Inflammatory macrophage treated with lipopolysaccharide for 1 hour (primary cell): ENCODE measurements at regions not wholly inside any gene's neighbourhood (a gene's known extent, or its start where the extent isn't known, plus 50 kb on each side); places are given as distances from the start of the nearest gene placed in this dataset.
A peak's percentile ranks its signal among the peaks of the same experiment; 100 is the strongest.

Experiments used
- DNase-seq, 2 donors: peaks; one replicate each; pipeline ENCODE4 v3.0.0-alpha.2; 2020 to 2022

DNA sequence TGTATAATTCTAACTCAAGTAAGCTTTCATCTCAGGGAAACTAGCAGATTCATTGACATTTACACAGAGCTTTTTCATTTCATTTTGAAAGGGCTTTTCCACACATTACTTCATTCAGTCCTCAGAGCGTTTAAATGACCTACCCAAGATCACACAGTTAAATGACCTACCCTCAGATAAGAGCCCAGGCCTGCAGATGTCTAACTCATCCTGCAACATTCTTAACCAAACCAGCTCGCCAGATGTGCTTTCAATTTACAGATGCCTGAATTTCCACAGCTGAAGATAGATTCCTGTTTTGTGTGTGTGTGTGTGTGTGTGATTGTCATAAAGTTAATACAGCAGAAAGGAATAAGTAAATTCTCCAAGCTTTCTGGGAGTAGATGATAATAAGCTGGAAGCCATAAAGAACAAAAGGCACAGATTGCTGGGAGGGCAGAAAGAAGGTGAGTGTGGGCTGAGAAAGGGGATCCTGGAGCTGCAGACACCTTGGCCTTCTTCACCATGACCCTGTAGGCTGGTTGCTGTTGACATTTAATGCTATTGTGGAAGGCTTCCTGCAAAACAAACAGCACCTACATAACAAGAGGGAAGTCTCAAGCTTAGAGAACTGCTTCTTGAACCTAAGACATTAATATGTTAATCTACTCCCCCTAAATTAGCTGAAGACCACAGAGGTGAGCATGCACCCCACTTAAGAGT is 489.7 kb upstream of the CELF2 start:
- DNase-seq, result no peak

DNA sequence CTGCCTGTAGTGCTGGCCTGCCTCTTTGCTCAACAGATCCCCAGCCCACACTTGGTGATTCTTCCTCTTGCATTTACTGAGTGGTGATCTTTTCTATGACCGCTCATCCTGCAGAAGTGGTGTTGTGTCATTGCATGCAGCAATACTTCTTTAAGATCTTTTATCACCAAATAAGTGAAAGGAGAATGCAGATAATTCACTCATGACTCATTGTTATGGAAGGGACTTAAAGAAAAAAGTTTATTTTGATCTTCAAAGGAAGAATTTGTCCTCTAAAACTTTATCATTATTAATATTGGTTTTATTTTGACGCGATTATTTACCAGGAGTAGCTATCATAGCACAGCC is 489.1 kb upstream of the CELF2 start:
- peak in 1 of 2 donors; percentile 17 for DNase-seq

DNA sequence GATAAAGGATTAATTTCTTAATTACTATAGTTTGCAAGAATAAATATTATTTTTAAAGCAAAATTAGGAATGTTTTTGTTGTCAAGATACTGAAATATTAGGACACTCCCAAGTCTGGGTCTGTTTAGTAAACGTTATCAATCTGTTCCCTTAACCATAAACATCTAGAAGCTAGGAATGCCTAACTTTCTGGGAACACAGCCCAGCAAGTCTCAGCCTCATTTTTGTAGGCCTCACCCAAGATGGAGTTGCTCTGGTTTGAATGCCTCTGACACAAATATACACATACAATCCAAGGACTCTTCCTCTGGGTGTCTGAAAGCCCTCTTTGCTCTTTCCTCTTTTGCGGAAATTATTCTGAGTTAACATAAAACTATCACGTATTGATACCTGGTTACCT is 487.4 kb upstream of the CELF2 start:
- no peak for DNase-seq

DNA sequence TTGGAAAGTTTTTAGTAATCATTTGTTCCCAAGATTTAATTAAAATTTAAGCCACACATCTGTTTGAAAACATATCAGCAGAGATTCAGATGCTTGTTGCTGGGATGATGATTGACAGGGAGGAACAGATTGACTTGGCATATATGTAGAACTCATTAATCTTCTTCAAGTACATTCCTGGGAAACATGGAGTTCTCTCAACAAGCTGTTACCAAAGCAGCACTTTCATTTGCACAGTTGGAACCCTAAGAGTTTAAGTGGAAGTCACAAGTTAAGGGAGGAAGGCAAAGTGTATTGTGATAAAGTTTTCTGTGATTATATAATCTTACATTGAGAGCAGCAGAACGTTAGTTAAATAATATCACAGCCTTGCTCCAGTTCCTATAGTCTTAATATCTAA is 485.4 kb upstream of the CELF2 start:
- DNase-seq, result no peak

DNA sequence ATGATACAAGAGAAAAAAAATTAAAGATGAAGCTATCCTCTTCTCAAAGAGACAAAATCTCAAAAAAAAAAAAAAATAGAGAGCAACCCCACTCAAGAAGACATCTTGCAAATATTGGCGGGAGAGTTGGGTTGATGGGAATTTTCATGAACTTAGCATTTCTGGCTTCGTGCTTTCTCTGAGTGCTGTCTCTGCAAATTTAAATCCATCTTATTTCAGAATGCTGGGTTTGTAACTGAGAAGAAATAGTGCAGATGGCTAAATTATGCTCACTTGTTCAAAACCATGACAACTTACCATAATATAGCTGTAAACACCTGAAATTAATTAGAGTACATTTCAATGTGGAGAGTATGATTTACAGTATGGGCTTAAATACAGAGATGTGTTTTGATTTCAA is 484.8 kb upstream of the CELF2 start:
- no peak for DNase-seq

DNA sequence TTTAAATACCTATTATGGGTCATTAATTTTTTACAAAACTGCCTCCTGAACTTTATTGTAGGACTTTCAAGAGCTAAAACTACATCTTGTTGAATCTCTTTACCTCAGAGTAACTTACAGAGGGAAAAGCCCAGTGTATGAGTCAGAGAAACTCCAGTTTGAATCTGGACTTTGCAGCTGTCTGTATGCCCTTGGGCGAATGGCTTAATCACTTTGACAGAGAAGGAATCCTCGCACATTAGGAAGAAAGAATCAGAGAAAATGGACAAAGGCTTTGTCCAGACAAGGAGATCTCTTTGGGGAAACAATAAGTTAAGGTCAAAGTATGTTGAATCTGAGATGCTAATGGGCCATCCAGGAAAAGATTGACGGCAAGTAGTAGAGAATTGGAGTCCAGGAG is 484.2 kb upstream of the CELF2 start:
- DNase-seq, result no peak

DNA sequence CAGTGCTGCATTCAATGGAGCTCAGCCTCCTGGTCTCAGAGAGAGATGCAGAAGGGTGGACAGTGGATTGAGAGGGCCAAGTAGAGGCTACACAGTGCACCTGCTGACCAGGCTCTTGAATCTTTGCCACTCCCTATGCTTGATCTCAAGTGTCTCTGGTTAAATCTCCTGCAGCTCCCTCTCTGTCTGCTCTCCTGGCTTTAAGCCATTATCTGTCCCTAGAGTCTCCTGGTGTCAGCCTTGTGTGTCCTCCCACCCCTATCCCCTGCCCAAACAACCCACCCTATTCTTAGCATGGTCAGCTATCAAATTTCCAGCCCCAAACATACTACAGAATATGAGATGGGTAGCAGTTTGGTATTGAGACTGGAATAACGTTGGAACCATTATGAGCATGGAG is 479.3 kb upstream of the CELF2 start:
- DNase-seq, result no peak

DNA sequence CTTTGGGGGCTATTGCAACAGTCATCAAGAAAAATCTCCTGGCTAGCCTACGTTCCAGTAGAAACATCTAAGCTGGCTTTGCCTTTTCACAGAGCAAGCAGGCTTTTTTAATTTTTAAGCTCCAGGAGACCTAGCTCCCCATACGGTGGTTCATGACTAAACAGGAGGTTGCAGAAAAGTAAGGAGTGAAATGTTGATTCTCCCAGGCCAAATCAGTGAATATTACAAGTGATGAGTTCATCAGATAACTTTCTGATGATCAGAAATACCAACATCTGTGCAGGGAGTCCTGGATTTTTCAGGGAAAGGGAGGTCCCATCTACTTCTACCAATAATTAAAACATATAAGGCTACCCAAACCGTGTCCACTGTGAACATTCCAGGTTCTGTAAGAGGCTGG is 477.3 kb upstream of the CELF2 start:
- no peak for DNase-seq

DNA sequence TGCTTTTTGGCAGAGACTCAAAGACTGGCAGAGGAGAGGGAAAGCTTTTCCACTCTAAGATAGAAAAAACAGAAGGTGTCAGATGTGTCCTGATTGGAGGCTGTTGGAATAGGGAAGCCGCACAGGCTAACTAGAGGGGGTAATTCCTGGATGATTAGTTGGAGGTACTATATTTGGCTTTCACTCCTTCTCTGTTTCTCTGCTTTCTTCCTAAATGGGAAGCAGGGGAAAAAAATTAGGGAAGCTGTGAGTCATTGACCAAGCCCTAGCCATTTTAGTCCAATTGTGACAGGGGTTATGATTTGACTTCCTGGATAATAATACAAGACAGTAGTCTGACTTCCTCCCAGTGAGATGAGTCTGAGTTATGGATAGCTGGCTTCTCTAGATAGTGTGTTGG is 475.2 kb upstream of the CELF2 start:
- DNase-seq, result peak; percentile 13 to 33

DNA sequence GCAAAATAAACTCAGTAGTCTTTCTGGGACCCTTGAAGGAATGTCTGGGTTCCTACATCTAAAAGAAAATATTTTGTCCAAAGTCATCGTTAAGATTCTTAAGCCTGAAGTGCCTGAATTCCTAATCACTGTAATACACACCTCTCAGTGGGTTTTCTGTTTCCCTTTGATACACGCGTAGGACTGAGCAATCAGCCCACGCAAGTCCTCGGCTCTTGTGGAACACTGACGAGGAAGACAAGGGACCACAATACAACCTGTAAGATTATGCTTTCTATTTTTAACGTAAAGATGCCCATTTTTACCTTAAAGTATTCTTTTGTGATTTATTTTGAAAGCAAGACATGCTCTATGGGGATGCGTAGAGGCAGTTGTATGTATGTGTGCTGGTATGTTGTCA is 472.8 kb upstream of the CELF2 start:
- no peak for DNase-seq

DNA sequence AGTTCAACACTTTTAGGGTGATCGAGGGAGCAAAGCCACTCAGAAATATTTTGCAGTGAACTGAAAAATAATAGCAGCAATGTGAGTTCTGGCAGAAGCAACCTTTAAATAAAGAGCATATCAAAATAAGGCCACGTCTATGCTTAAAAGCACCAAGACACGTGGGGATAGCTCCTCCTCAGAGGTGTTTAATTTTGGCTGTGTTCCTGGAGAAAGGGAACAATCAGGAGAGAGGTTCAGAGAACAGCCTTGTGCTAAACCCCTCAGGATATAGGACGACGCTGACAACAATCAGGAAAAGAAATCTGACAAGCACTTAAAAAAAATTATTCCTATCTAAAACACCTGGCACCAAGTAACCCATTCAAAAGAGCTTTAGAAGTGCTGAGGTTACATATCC is 471.9 kb upstream of the CELF2 start:
- no peak for DNase-seq

DNA sequence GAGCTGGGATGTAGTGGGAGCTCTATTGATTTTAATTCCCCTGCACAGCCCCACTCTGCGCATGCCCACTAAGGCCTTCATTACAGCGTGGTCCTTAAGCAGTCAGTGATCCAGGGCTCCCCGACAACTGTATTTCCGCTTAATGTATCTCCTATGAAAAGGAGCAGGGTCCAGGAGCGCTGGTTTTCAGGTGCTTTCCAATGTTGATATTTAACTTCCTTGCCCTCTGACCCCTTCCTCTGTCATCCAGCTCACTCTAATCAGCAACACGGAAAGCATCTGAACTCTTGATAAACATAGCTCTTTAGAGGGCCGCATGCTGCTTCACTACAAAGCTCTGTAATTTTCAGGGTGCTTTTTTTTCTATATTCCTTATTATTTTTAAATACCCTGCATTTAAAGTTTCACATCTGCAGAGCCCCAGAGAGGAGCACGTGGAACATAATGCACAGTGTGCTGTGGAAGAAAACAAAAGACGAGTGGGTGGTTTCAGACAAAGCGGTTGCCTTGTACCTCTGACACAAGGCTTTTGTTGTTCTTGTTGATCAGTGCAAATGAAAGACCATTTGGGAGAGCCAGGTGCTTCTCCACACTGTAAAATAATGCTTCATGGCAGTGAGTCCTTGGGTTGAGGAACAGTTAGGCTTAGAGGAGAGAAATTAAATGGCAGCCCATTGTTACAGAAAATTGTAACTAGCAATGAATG is 465.9 kb upstream of the CELF2 start:
- no peak for DNase-seq

DNA sequence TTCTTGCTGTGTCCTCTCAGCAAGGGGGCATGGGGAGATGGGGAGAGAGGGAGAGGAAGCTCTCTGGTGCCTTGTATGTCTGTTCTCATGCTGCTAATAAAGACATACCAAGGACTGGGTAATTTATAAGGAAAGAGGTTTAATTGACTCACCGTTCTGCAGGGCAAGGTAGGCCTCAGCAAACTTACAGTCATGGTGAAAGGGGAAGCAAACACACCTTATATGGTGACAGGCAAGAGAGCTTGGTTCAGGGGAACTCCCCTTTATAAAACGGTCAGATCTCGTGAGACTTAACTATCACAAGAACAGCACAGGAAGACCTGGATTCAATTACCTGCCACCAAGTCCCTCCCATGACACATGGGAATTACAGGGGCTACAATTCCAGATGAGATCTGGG is 464.7 kb upstream of the CELF2 start:
- no peak for DNase-seq

DNA sequence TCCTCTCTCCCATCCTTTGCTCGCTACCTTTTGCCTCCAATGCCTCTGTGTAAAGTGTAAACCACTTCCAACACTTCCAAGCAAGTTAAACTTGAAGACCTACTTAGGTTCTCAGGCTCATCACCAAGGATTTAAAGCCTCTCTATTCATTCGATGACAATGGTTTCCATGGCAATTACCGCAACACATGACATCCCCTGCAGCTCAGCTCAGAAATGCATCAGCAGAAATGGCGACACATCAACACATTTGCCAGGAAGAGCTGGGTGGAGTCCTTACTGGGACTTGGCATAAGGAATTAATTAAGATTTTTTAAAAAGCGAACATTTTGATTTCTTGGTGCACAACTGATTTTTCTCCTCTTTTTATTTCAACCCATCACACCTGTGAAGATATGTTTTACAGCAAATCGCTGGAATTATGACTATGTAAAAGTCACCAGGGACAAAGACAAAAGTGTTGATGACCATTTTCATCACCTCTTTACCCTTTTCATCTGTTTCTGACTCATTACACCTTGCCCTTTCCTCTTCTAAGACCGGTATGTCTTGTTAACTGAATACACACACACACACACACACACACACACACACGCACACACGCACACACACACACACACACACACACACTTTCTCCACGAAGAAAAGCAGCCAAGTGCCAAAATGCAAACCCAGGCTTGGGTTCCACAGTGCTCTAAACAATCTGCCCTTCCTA is 453.4 kb upstream of the CELF2 start:
- no peak for DNase-seq

DNA sequence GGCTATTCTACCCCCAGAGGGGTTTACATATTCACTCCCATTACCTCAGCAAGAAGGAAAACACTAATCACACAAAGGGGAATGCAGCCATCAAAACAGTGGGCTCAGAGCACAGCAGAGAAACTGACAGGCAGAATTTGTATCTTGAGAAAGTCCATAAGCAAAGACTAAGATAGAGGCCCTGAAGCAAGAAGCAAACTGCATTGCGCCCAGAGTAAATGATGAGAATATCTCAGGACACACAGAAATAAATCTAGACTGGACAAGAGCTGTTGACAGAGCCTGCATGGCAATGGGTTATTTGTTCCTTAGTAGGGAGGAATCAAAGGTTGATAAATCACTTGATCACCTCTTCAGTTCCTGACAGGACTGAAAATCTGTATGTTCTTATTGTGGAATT is 440.7 kb upstream of the CELF2 start:
- no peak for DNase-seq

DNA sequence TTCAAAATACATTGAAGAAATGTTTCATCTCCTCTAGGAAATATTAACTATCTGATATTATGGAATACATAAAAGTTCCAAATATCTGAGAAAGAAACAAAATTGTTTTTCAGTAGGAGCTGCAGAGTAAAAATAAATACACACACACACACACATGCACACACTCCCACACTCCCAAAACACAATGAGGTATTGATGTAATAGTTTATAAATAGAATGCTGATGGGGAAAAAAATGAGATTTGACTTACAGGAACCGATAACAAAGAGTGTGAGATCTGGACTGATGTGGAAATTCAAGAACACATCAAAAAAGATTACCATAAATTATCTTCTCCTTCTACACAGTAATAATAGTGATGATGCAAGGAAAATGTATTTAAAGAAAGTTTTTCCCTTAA is 438.0 kb upstream of the CELF2 start:
- DNase-seq, result no peak

DNA sequence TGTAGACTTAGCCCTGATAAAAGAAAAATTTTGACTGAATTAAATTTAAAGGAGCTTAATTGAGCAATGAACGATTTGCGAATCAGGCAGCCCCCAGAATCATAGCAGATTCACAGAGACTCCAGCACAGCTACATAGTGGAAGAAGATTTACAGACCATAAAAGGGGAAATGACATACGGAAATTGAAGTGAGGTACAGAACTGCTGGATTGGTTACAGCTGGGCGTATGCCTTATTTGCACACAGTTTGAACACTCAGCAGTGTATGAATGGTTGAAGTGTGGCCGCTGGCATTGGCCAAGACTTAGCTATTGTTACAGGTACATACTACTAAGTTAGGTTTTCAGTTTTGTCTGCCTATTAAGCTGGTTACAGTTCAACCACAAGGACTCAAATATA is 433.5 kb upstream of the CELF2 start:
- DNase-seq, result no peak

DNA sequence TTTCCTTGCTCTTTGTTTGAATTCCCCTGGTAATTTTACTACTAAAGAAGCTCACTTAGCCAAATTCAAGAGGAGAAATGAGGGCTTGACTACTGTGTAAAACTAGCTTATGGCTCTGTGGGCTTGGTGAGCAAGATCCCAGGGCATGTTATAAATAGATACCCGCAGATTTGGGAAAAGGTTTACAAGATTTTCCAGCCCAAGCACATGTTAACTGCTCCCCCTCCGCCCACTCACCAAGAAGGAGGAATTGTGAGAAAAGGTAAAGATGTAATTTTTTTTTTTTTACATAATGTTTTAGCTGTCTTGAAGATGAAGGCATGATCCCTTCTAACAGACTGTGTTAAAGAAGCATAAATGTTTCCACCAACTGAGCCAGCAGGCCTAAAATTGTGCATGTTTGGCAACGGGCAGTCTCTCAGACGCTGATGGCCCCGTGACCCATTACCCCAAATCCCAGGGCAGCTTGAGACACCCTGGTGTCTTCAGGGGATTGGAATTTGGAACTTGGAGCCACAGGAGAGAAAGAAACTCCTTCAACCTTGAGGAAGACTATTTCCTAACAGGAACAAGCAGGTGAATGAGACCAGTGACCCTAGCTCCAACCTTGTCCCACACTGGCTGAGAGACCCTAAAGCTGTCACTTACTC is 429.8 kb upstream of the CELF2 start:
- no peak for DNase-seq

DNA sequence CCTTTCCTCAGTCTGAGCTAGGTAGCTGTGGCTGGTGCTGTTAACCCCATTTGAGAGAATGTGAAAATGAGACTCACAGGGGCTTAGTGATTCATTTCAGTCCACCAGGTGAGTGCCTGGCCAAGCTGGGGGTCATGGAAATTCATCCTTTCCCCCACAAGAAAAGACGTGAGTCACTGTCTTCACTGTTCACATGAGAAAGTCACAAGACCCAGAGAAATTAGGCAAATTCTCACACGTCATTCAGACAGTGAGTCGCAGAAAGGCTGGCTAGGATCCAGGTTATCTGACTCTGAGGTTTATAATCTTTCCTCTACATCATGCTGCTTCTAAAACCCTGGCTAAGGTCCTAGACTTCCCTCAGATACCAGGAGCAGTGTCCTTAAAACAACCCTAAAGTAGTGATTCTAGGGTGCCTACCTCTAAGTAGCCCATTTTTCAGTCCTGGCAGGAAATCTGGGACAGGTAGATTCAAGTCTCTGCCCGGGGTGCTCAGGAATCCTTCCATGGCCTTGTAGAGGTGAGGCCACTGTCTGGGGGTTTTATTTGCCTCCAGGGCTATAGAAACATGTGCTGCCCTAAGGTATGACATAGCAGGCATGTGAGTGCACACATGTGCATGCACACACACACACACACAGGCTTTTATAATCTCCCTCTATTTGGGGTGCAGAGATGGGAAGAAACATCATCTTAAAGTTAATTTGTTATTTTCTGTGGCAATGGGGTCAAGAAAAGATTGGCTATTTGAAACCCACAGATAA is 427.9 kb upstream of the CELF2 start:
- peak in 1 of 2 donors; percentile 5 for DNase-seq

DNA sequence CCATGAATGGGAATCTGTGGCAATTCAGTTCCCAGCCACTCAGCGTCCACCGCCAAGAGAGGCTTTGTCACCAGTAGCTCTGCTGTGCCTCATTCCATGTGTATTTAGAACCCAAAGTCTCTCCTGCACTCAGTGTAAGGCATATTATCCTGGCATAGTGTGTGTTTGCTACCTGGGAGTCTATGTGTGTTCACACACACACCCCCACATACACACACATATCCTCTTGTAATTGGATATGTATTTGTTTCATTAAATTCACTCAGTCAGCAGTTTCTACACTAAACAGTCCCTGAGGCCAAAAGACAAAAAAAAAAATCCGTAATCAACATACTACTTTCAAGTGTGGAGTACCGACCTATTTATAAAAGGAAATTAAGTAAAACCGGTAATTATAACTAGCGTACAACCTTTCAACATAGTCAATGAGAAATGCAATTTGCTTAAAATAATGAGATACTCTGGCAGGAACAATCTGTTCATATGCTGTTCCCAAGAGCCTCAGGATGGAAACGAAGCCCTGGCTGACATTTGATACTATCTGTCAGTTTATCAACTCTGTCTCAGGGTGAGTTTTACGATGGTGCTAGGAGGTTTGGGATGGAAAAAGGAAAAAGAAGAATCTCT is 425.8 kb upstream of the CELF2 start:
- no peak for DNase-seq

DNA sequence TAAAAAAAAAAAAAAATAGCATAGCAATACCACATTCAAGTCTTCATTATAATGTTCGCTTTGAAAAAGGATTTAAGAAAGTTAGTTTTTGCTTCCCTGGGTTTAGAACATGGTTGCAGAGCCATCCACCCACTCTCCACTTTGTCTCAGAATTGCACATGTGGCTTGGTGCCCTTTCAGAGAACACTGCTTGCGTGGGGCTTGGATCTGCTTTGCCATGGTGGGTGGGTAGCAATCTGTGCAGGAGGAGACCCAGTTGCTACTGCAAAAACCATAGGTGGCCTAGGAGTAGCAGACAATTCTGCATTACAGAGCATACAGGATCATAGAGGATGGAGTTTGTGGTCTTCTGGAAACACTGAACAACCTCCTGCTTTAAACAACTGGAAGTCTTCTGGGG is 421.4 kb upstream of the CELF2 start:
- no peak for DNase-seq

DNA sequence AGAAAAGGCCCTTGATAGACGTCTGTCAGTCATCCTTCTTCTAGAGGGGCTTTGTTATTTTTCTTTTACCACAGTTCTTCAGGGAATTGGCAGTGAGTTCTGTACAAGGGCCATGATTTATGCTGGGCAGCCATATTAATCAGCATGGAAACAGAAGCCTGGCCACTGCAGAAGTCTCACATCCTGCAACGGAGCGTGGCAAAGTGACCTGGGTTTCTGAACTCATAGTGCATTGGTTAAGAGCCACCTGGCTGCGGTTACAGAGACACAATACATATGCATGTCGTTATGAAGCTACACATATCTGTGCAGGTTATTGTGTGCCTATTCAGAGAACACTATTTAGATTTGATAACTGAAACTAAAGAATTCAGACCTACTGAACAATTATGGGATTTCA is 419.4 kb upstream of the CELF2 start:
- no peak for DNase-seq

DNA sequence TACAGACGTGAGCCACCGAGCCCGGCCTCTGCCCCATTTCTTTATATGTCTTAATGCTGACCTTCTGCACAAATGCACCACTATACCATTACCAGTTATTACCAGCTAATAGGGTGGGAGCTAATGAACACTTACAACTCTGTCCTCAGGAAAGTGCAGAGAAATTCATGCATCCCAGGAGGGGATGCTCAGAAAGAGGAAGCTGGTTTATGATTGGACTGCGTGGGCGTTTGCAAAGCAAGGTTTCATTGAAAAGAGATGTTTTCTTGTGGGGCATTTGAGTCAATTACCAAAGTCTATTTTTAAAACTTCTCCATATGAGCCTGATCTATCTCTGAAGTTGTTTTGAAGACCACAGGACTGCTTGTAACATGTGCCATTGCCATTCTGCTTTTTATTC is 417.7 kb upstream of the CELF2 start:
- peak; percentile 5 to 25 for DNase-seq
